ENCODE measurements at regions not wholly inside any gene's neighbourhood (a gene's known extent, or its start where the extent isn't known, plus 50 kb on each side); places are given as distances from the start of the nearest gene placed in this dataset.
"Not testable (repeated sequence)": the region's sequence is repeated elsewhere in the genome, so short reads cannot be mapped to it uniquely, and the experiment has no call there.

DNA sequence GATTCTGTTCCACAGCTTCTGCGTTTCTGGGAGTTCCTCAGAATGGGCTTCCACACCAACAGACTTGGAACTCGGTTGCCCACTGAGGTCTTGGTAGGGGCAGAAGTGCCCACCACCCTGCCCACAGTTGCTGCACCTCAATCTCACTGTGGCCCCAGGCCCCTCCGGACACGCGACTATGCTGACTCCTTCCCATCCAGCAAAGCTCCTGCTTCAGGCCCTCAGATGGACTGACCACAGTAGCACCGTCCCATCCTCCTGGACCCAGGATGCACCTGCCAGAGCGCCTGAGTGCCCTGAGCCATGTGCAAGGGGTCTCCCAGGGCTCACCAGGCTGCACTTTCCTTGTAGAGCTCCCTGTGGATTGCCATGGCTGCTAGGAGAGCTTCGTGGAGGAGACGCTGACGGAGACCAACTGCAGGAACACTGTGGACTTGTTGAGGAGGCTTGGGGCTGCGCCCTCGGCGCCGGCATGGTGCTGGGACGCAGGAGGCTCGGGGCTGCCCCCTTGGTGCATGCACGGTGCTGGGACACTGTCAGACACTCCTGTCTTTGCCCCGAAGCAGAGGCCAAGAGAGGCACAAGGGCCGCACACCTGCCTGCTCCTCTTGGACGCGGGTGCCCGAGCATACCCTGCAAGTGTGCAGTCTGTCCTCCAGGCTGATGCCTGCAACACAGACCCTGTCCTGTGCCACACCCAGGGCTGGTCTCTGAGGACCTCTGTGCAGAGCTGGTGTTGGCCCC, 201.3 kb downstream of the LIPI start:
- TF ChIP-seq CTCF (IDR thresholded peaks at IDR 0.05 in 8 of 11, conservative IDR thresholded peaks at IDR 0.05 in 3 of 11); POLR2A (IDR thresholded peaks at IDR 0.05): not testable (repeated sequence)
